ENCODE measurements at regions not wholly inside any gene's neighbourhood (a gene's known extent, or its start where the extent isn't known, plus 50 kb on each side); places are given as distances from the start of the nearest gene placed in this dataset.

DNA sequence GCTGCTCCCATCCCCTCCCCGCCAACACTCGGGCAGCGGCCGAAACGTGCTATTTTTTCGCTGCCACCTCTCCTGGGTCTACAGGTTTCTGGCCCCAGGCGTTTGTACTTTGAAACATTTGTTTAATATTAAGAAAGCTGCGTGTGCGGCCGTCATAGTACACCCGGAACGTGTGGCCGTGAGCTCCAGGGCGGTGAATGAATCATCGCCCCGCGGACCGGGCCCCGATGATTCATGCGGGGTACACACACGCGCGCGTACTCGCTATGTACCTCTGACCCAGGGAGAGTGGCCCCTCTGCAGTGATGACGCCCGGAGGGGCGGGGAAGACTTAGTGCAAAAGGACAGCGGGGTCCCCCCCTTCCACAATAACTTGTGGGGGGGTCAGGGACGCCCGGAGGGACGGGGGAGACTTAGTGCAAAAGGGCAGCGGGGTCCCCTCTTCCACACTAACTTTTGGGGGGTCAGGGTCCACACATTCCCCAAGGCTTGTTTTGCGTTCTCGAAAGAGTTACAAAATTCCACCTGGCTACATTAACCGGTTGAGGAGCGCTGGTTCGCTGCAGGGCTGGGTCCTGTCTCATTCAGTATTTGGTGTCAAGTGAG is 56.5 kb upstream of the PCGF5 start:
- H4K20me1 ChIP-seq (ENCODE audit: control insufficient read depth, insufficient read depth, low read length, poor library complexity, severe bottlenecking): peaks cover 37% of the 10 kb centered on the region
- H3K79me2 ChIP-seq (ENCODE audit: control insufficient read depth, insufficient read depth, low read length): peaks cover 65% of the 10 kb centered on the region
- TF ChIP-seq EZH2 (IDR thresholded peaks at IDR 0.05; ENCODE audit: borderline replicate concordance, insufficient read depth, low read depth, low read length, poor library complexity, severe bottlenecking): no peak
- TF ChIP-seq, protein P1, sequence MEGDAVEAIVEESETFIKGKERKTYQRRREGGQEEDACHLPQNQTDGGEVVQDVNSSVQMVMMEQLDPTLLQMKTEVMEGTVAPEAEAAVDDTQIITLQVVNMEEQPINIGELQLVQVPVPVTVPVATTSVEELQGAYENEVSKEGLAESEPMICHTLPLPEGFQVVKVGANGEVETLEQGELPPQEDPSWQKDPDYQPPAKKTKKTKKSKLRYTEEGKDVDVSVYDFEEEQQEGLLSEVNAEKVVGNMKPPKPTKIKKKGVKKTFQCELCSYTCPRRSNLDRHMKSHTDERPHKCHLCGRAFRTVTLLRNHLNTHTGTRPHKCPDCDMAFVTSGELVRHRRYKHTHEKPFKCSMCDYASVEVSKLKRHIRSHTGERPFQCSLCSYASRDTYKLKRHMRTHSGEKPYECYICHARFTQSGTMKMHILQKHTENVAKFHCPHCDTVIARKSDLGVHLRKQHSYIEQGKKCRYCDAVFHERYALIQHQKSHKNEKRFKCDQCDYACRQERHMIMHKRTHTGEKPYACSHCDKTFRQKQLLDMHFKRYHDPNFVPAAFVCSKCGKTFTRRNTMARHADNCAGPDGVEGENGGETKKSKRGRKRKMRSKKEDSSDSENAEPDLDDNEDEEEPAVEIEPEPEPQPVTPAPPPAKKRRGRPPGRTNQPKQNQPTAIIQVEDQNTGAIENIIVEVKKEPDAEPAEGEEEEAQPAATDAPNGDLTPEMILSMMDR (IDR thresholded peaks at IDR 0.05): peak; percentile 3
- H3K27ac ChIP-seq (ENCODE audit: low read length in 2 of 2): peak overlapping the region; percentile 85 to 90
- H3K9ac ChIP-seq (ENCODE audit: low read length): peak overlapping the region; percentile 87
- peak overlapping the region; percentile 28 to 84 (median 71) for H3K4me3 ChIP-seq (ENCODE audit: control extremely low read depth in 1 of 5, extremely low read depth in 1 of 5, insufficient read depth in 1 of 5, low read depth in 2 of 5, low read length in 4 of 5)
- ATAC-seq (ENCODE audit: low read depth): peak; percentile 21
- peaks cover 14 to 15% of the 10 kb centered on the region in 2 donors for H3K4me1 ChIP-seq (ENCODE audit: control insufficient read depth in 2 of 2, insufficient read depth in 2 of 2, low read length in 2 of 2)
- H3K27ac Mint-ChIP-seq: peak overlapping the region; percentile 97
- no peaks in the 10 kb centered on the region for H3K9me3 Mint-ChIP-seq (ENCODE audit: insufficient read depth)
- peaks cover 0 to 5% (median 0%) of the 10 kb centered on the region in 3 donors for H3K9me3 ChIP-seq (ENCODE audit: control extremely low read depth in 1 of 3, control insufficient read depth in 2 of 3, insufficient read depth in 1 of 3, low read length in 2 of 3)
- no peak for DNase-seq
- WGBS (ENCODE audit: insufficient coverage): 6% methylated on average over 24 of the region's 38 CpGs
- peak overlapping the region; percentile 94 for H3K4me3 Mint-ChIP-seq
- H3K27me3 Mint-ChIP-seq: no peaks in the 10 kb centered on the region
- H3K4me2 ChIP-seq (replicated peaks; ENCODE audit: low read depth, low read length, poor library complexity, severe bottlenecking): peak overlapping the region; percentile 90
- H3K4me1 Mint-ChIP-seq: peaks cover 51% of the 10 kb centered on the region
- ChIA-PET CTCF (interaction anchor here (0.6 to 5.9 kb wide), 13 partner anchors 15 to 1771 kb away, joined by 3 to 70 read pairs (median 4); partner anchors contain the start of genes IFIT1 and PCGF5), POLR2A (interaction anchor here (0.6 to 3.2 kb wide), 10 partner anchors 28 to 101 kb away, joined by 3 to 39 read pairs (median 6); partner anchors contain the start of gene PCGF5)
- intact Hi-C loops (cut with micrococcal nuclease): loop anchor here (1.0 to 5.0 kb wide), 9 partner anchors 37 to 1862 kb away; partner anchors contain the start of genes BTAF1, HECTD2, IFIT2 and PCGF5
- peak overlapping the region; percentile 75 for H2AFZ ChIP-seq (ENCODE audit: insufficient read depth, low read depth, low read length, poor library complexity, severe bottlenecking)
- no peaks in the 10 kb centered on the region for H3K27me3 ChIP-seq (replicated peaks in 1 of 4; ENCODE audit: control extremely low read depth in 1 of 4, control insufficient read depth in 3 of 4, insufficient read depth in 4 of 4, low read length in 3 of 4)
- no peaks in the 10 kb centered on the region for H3K36me3 ChIP-seq (replicated peaks in 1 of 2; ENCODE audit: control extremely low read depth in 1 of 2, control insufficient read depth in 1 of 2, extremely low read depth in 1 of 2, insufficient read depth in 2 of 2, low read length in 1 of 2)

Data from B cell (primary cell).